ENCODE measurements at regions not wholly inside any gene's neighbourhood (a gene's known extent, or its start where the extent isn't known, plus 50 kb on each side); places are given as distances from the start of the nearest gene placed in this dataset.

GRCh38 chr3:16092923-16093322 is 81.6 kb upstream of the GALNT15 start:
- H3K27ac ChIP-seq: no peak overlapping the region

GRCh38 chr3:16101295-16102186 is 72.9 kb upstream of the GALNT15 start:
- Histone ChIP-seq H3K4me2 (ENCODE audit: low read length) (no peak overlapping the region), H3K27me3 (ENCODE audit: control insufficient read depth, insufficient read depth, low read length) (no peaks in the 10 kb centered on the region), H3K9ac (no peak overlapping the region), H3K4me3 (ENCODE audit: low read depth, low read length) (no peak overlapping the region), H3K4me1 (no peaks in the 10 kb centered on the region), H3K9me3 (ENCODE audit: control insufficient read depth, low read length) (no peaks in the 10 kb centered on the region), H2AFZ (no peak overlapping the region), H3K27ac (no peak overlapping the region), H3K36me3 (ENCODE audit: control insufficient read depth, insufficient read depth, low read length) (no peaks in the 10 kb centered on the region), H3K79me2 (no peaks in the 10 kb centered on the region)
- TF ChIP-seq CTCF (IDR thresholded peaks at IDR 0.05): no peak

More at GRCh38 chr3:16092923-16093322, 81.6 kb upstream of the GALNT15 start:
- Histone ChIP-seq H3K9ac (no peak overlapping the region), H3K4me3 (ENCODE audit: low read depth, low read length) (no peak overlapping the region), H3K36me3 (ENCODE audit: control insufficient read depth, insufficient read depth, low read length) (no peaks in the 10 kb centered on the region), H2AFZ (no peak overlapping the region), H3K27me3 (ENCODE audit: control insufficient read depth, insufficient read depth, low read length) (no peaks in the 10 kb centered on the region), H3K9me3 (ENCODE audit: control insufficient read depth, low read length) (no peaks in the 10 kb centered on the region), H3K4me1 (no peaks in the 10 kb centered on the region), H3K4me2 (ENCODE audit: low read length) (no peak overlapping the region), H3K79me2 (no peaks in the 10 kb centered on the region)
- no peak for TF ChIP-seq CTCF (IDR thresholded peaks at IDR 0.05)

GRCh38 chr3:16102187-16102561 is 72.3 kb upstream of the GALNT15 start:
- H3K36me3 ChIP-seq (ENCODE audit: control insufficient read depth, insufficient read depth, low read length): no peaks in the 10 kb centered on the region
- H3K9me3 ChIP-seq (ENCODE audit: control insufficient read depth, low read length): no peaks in the 10 kb centered on the region
- H3K4me1 ChIP-seq: no peaks in the 10 kb centered on the region
- H3K27ac ChIP-seq: no peak overlapping the region
- no peak overlapping the region for H2AFZ ChIP-seq
- H3K9ac ChIP-seq: no peak overlapping the region
- no peaks in the 10 kb centered on the region for H3K27me3 ChIP-seq (ENCODE audit: control insufficient read depth, insufficient read depth, low read length)
- no peak for TF ChIP-seq CTCF (IDR thresholded peaks at IDR 0.05)
- H3K4me3 ChIP-seq (ENCODE audit: low read depth, low read length): no peak overlapping the region
- H3K79me2 ChIP-seq: no peaks in the 10 kb centered on the region
- no peak overlapping the region for H3K4me2 ChIP-seq (ENCODE audit: low read length)

DNA sequence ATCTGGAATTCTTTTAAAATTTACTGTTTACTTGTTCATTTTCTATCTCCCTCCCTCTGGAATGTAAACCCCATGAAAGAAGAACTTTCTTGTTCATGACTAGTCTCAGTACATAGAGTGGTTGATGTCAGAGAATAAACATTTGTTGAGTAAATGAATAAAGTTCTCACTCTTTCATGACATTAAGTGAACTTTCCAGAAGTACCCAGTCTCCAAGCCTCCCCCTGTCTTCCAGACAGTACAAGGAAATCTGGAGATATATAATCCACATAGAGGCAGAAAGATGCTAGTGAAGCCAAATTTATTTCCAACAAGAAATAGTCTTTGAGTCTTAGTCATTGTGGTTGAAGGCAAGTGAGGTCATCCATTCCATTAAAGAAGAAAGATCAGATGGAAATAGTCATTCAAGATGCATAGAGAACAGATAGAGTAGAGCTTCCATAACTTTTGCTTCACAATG is 71.5 kb upstream of the GALNT15 start:
- Histone ChIP-seq H3K27me3 (ENCODE audit: control insufficient read depth, insufficient read depth, low read length) (no peaks in the 10 kb centered on the region), H3K9ac (no peak overlapping the region), H3K4me2 (ENCODE audit: low read length) (no peak overlapping the region), H3K27ac (no peak overlapping the region), H3K36me3 (ENCODE audit: control insufficient read depth, insufficient read depth, low read length) (no peaks in the 10 kb centered on the region), H3K4me3 (ENCODE audit: low read depth, low read length) (no peak overlapping the region), H3K4me1 (no peaks in the 10 kb centered on the region), H3K9me3 (ENCODE audit: control insufficient read depth, low read length) (no peaks in the 10 kb centered on the region), H2AFZ (no peak overlapping the region), H3K79me2 (no peaks in the 10 kb centered on the region)
- no peak for TF ChIP-seq CTCF (IDR thresholded peaks at IDR 0.05)

DNA sequence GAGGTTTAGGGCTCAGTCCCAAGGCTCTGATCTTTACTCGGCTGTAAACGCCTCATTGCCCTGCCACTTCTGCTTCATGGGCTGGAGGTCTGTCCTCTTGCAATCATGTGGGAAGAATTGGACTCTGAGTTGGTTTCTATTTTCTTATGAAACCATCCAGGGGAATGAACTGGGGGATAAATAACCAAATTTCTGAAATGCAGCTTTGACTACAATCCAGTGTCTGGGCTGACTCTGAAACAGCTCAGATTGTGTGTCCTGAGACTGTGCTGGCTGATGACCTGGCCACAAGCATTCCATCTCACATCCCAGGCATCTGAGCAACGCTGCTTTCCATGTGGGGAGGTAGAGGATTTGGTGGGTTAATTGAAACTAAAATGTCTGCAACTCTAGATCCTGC is 71.0 kb upstream of the GALNT15 start:
- Histone ChIP-seq H3K36me3 (ENCODE audit: control insufficient read depth, insufficient read depth, low read length) (no peaks in the 10 kb centered on the region), H3K4me1 (no peaks in the 10 kb centered on the region), H3K4me2 (ENCODE audit: low read length) (no peak overlapping the region), H3K9me3 (ENCODE audit: control insufficient read depth, low read length) (no peaks in the 10 kb centered on the region), H3K79me2 (no peaks in the 10 kb centered on the region), H3K27me3 (ENCODE audit: control insufficient read depth, insufficient read depth, low read length) (no peaks in the 10 kb centered on the region), H3K9ac (no peak overlapping the region), H2AFZ (no peak overlapping the region), H3K27ac (no peak overlapping the region), H3K4me3 (ENCODE audit: low read depth, low read length) (no peak overlapping the region)
- TF ChIP-seq CTCF (IDR thresholded peaks at IDR 0.05): no peak

All from parathyroid adenoma (tissue), 2 donors.